ENCODE measurements at regions not wholly inside any gene's neighbourhood (a gene's known extent, or its start where the extent isn't known, plus 50 kb on each side); places are given as distances from the start of the nearest gene placed in this dataset.

DNA sequence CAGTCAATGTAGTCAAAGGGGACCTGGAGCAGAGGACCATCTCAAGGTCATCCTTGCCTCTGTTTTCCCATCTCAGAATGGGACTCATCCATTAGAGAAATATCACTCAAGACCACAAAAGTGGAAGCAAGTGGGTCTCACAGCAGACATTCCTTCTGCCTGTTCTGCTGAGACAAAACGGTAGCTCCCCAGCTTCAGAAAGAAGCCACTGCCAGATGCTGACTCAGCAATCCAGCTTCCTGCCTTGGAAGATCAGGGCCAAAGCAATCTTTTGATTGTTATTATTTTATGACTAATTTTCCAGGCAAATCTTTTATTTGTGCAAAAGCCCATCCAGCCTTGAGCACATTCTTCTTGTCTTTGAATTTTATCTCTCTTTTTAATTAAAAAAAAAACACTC is 86.8 kb downstream of the CCT6B start:
- DNase-seq, result no peak

DNA sequence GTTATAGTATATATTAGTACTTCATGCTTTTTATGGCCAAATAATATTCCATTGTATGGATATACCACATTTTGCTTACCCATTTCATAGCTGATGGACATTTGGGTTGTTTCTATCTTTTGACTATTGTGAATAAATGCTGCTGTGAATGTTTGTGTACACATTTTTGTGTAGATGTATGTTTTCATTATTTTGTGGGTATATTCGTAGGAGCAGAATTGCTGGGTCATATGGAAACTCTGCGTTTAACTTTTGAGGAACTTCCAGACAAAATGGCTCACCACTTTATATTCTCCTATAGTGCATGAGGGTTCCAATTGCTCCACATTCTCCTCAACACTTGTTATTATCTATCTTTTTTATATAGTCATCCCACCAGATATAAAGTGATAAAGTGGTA is 88.6 kb downstream of the CCT6B start:
- DNase-seq, result no peak

DNA sequence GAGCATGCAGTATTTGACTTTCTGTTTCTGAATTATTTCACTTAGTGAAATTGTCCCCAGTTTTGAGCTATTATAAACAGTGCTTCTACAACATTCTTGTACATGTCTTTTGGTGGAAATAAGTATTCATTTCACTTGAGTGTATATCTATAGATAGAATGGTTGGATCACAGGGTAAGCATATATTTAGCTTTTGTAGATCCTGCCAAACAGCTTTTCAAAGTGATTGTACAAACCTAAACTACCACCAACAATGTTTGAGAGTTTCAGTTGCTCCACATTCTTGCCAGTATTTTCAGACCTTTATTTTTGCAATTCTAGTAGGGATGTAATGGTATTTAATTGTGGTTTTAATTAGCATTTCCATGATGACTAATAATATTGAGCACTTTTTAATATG is 91.6 kb downstream of the CCT6B start:
- DNase-seq, result no peak

- DNase-seq, result no peak
These were observed 95.5 kb downstream of the CCT6B start for GRCh38 chr17:34865716-34866115.

GRCh38 chr17:34862384-34862783 is 98.9 kb downstream of the CCT6B start:
- DNase-seq, result no peak

DNA sequence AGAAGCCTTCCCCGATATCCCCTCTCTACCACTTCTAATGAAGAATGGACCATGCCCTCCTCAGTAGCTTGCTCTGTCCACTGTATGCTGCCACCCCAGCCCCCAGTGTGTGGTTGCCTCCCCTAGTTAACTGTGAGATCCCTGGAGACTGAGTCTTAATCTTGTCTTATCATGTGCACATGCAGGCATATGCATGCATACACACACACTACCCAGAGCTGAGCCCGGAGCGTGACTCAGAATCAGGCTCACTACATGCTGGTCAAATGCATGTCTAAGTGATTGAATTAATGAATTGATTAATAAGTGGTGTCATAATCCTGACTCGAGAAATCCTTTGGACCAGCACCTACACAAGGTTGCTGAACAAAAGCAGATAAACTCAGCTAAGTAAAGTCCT is 99.4 kb downstream of the CCT6B start:
- no peak for DNase-seq

DNA sequence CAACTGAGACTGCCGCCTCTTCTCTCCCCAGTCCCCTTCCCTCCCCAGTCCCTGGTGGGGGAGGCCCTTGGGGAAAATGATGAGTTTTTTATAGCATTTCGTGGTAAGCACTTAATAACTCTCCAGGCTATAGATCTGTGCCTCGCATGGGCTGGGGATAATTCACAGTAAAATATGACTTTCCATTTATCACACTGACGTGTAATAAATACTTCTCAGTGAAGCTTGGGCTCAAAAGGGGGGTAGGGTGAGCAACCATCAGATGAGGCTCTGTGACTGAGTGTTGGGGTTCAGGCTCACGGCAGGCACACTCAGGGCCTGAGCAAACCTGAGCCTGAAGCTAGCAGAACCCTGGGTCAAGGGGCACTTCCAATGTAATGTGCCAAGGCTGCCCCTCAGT is 101.6 kb downstream of the CCT6B start:
- no peak for DNase-seq

- no peak for DNase-seq
These were observed 102.4 kb downstream of the CCT6B start for GRCh38 chr17:34858591-34859565.

GRCh38 chr17:34853924-34854323 is 107.3 kb downstream of the CCT6B start:
- no peak for DNase-seq

DNA sequence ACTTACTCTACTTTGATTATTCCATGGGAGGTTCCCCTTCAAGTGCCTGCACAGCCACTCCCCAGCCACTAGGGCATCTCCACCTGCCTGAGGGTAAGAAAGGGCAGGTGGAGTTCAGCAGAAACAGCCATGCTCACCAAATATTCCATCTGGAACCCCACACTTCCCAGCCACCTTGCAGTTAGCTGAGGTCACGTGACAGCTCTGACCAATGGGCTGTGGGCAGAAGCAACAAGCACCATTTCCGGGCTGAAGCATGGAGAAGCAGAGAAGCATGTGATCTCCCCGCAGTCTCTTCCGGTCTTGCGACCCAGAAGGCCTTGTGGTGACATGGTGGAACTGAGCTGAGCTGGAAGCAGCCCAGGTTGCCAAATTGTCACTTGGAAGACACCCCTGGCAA is 108.6 kb downstream of the CCT6B start:
- no peak for DNase-seq

GRCh38 chr17:34851961-34852540 is 109.2 kb downstream of the CCT6B start:
- no peak for DNase-seq

GRCh38 chr17:34850964-34851363 is 110.3 kb downstream of the CCT6B start:
- DNase-seq, result no peak

DNA sequence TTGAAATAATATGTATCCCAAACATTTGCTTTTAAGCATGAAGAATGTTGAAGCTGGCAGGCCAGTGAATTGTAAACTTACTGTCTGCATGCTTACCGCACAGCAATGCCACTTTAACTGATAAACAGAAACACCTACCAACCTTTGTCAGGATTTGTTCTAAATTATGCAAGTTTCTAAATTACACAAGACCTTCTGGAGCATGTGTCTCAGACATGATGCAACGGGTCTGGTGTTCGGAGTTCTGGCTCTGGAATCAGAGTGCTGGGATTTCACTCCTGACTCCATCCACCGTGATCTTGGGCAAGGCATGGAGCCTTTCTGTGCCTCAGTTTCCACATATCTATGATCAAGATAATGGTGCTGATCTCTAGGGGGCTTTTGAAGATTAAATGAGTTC is 111.2 kb downstream of the CCT6B start:
- DNase-seq, result no peak

DNA sequence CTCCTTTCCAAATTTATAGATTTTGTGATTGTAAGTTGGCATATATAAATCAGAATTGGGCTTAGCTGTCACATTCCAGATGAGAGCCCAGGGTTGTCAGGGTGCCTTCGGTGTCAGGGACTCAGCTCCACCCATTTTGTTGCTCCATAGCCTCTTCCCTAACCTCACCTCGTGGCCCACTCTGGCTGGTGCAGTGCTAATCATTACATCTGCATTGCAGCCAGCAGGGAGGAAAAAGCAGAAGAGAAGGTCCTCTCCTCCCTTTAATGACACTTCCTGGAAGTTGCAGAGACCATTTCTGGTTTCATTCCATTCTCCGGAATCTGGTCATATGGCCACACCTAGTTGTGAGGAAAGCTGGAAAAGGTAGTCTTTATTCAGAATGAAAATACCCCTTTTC is 113.3 kb downstream of the CCT6B start:
- DNase-seq, result no peak

DNA sequence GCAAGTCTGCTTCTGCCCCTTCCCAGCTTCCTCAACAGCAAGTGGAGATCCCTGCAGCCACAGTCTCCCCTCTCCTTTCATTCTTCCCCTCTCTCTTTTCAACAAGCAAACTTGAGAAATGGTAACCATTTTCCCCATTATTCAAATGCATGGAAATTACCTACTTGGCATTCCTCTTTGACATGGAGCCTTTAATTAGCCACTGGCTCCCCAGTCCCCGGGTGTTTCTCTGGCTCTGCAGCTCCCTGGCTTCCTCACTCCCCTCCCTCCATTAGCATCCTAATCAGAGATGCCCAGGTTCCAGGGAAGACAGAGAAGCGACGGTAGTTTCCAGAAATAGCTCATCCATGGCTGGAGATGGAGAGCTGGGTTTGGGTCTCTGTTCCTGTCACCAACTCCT is 116.0 kb downstream of the CCT6B start:
- no peak for DNase-seq

- no peak for DNase-seq
These were observed 117.6 kb downstream of the CCT6B start for GRCh38 chr17:34843682-34844081.

DNA sequence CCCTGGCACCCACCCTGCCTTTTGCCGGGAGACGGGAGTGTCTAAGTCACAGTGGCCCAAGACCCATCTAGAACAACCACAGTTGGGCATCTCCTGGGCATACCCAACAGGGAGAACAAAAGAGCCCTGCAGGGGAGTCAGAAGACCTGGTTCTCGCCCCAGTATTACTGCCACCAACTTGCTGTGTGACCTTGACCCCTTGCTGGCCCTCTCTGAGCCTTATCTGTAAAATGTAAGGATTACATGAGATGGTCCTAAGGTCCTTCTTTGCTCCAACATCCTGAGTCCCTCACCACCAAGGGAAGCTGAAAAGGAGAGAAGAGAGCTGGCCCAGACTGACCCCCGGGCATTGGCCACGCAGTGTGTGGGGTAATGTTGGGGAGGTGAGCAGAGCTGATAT is 119.0 kb downstream of the CCT6B start:
- no peak for DNase-seq

GRCh38 chr17:34841467-34841866 is 119.8 kb downstream of the CCT6B start:
- DNase-seq, result no peak

- no peak for DNase-seq
These were observed 120.5 kb downstream of the CCT6B start for GRCh38 chr17:34840750-34841149.

GRCh38 chr17:34837876-34838478 is 123.3 kb downstream of the CCT6B start:
- DNase-seq, result no peak

DNA sequence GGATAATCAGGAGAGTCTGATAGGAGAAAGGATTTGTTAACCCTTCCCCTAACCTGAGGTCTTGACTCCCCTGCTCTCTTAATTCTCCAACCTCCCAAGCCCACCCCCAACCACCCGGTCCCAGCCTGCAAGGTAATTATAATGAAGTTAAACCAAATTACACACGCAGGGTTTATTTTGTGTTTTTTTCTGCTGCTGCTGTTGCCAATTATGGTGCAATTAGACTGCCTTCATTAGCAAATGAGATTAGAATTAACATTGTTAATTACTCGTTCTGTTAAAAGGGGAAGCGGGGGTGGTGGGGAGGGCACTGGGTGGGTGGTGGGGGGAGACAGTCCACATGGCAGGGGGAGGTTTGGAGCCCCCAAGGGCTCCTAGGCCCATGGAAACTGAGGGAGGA is 128.9 kb downstream of the CCT6B start:
- no peak for DNase-seq

- DNase-seq, result peak; percentile 52
These were observed 134.3 kb downstream of the CCT6B start for GRCh38 chr17:34827008-34827407.

GRCh38 chr17:34826332-34826731 is 134.9 kb downstream of the CCT6B start:
- DNase-seq, result no peak

GRCh38 chr17:34825884-34826283 is 135.4 kb downstream of the CCT6B start:
- DNase-seq, result no peak

Measured in NCI-H2029 treated with DMSO at 0.1 percent for 48 hours (cell line).